ENCODE measurements at regions not wholly inside any gene's neighbourhood (a gene's known extent, or its start where the extent isn't known, plus 50 kb on each side); places are given as distances from the start of the nearest gene placed in this dataset.

DNA sequence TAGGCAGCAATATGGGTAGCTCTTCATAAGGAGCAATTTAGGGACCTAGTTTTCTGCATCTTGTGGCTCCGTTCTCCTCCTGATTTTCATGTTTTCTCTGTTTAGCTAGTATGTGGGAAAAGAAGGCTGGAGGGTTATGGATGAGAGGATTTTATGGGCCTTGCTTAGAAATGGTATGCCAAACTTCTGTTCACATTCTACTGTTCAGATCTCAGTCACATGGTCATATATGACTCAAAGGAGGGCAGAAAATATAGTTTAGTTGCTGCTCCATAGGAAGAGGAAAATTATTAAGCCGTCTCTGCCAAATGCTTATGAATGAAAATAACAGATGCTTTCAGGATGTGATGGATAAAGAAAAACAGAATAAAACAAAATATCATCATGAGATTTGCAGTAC lies 361.8 kb upstream of the CWC22 start:
- TF ChIP-seq, protein P1, sequence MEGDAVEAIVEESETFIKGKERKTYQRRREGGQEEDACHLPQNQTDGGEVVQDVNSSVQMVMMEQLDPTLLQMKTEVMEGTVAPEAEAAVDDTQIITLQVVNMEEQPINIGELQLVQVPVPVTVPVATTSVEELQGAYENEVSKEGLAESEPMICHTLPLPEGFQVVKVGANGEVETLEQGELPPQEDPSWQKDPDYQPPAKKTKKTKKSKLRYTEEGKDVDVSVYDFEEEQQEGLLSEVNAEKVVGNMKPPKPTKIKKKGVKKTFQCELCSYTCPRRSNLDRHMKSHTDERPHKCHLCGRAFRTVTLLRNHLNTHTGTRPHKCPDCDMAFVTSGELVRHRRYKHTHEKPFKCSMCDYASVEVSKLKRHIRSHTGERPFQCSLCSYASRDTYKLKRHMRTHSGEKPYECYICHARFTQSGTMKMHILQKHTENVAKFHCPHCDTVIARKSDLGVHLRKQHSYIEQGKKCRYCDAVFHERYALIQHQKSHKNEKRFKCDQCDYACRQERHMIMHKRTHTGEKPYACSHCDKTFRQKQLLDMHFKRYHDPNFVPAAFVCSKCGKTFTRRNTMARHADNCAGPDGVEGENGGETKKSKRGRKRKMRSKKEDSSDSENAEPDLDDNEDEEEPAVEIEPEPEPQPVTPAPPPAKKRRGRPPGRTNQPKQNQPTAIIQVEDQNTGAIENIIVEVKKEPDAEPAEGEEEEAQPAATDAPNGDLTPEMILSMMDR (IDR thresholded peaks at IDR 0.05 in 8 of 11, conservative IDR thresholded peaks at IDR 0.05 in 3 of 11), result no peak
- TF ChIP-seq POLR2AphosphoS5 (IDR thresholded peaks at IDR 0.05), result no peak
- no peak for TF ChIP-seq POLR2A (IDR thresholded peaks at IDR 0.05)

All from spleen (tissue), 7 donors.